ENCODE measurements at regions not wholly inside any gene's neighbourhood (a gene's known extent, or its start where the extent isn't known, plus 50 kb on each side); places are given as distances from the start of the nearest gene placed in this dataset.

DNA sequence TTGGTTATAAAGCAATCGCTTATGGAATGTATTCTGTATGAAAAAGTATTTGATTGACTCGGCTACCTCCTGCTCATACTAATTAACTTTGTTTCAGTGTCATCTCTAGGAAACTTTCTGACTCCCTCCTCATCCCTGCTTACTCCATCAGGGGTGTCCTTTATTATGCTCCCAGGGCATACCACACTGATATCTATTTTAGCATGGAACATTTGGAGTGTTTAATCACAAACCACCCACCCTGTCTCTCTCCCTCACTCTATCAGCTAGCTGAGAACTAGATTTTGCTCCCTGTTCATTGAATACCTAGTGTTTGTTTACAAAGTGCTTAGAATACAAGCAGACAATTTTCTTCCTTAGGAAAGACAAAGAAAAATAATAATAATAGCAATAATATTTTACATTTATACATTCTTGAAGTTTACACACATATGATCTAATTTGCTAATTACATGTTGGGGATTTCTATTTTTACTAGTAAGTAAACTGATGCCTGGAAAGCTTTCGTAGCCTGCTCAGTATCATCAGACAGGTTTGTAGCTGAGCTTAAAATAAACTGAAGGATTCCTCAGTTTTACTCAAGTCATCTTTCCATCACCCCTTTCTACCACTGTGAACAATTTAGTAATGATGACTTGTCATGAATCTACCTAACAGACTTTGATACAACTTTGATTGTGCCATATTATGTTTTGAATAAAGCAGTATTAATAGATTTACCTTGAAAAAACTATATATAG is 811.4 kb upstream of the HS3ST1 start:
- Histone ChIP-seq H3K4me1 (no peaks in the 10 kb centered on the region), H3K4me3 (no peak overlapping the region), H3K27me3 (no peaks in the 10 kb centered on the region), H3K27ac (no peak overlapping the region), H3K9me3 (no peaks in the 10 kb centered on the region), H3K36me3 (no peaks in the 10 kb centered on the region)
- TF ChIP-seq POLR2A (IDR thresholded peaks at IDR 0.05): no peak
- TF ChIP-seq, protein P1, sequence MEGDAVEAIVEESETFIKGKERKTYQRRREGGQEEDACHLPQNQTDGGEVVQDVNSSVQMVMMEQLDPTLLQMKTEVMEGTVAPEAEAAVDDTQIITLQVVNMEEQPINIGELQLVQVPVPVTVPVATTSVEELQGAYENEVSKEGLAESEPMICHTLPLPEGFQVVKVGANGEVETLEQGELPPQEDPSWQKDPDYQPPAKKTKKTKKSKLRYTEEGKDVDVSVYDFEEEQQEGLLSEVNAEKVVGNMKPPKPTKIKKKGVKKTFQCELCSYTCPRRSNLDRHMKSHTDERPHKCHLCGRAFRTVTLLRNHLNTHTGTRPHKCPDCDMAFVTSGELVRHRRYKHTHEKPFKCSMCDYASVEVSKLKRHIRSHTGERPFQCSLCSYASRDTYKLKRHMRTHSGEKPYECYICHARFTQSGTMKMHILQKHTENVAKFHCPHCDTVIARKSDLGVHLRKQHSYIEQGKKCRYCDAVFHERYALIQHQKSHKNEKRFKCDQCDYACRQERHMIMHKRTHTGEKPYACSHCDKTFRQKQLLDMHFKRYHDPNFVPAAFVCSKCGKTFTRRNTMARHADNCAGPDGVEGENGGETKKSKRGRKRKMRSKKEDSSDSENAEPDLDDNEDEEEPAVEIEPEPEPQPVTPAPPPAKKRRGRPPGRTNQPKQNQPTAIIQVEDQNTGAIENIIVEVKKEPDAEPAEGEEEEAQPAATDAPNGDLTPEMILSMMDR (IDR thresholded peaks at IDR 0.05): no peak
- no peak for TF ChIP-seq EP300 (IDR thresholded peaks at IDR 0.05)
- WGBS, 2 donors: 67 to 91% methylated on average over 3 of the region's 3 CpGs
- no peak for DNase-seq (ENCODE audit: low spot score in 2 of 2)

DNA sequence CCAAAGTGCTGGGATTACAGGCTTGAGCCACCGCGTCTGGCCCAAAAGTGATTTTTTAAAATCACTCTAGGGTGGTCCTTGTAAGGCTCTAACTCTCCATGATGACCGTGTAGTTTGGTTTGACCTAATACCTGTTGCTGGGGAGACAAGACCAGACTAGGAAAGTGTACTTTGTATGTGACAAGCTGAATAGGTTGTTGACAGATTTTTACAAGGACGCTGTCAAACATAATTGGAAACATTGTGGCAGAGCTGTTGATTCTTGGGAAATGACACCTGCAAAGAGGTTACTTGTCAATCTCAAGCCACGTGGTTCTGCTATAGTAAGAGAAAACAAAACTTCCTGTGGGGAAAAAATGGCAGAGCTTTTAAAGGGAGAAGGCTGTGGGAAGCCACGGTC is 802.4 kb upstream of the HS3ST1 start:
- WGBS, 2 donors: 53 to 62% methylated on average over 6 of the region's 6 CpGs
- TF ChIP-seq, protein P1 (IDR thresholded peaks at IDR 0.05): no peak
- TF ChIP-seq EP300 (IDR thresholded peaks at IDR 0.05) (no peak), POLR2A (IDR thresholded peaks at IDR 0.05) (no peak)
- H3K4me3 ChIP-seq: no peak overlapping the region

DNA sequence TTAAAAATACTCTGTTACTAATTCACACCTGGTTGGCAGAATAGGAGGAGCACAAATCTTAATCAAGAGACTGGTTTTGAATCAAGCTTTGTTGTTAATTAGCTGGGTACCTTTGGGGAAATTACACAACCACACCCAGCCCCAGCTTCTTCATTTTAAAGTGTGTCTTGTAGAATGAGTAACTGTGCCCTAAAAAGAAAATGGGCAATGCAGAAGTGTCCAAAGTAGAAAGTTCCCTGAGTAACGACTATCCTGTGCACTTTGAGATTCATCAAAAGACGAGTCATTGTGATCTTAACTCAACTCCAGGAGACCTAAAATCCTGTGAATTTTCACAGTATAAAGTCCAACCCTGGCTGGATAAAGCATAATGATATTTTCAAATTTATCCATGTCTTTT is 792.3 kb upstream of the HS3ST1 start:
- no peaks in the 10 kb centered on the region for H3K4me1 ChIP-seq
- H3K27me3 ChIP-seq: no peaks in the 10 kb centered on the region
- no peak for DNase-seq (ENCODE audit: low spot score in 2 of 2)
- H3K36me3 ChIP-seq: no peaks in the 10 kb centered on the region
- TF ChIP-seq EP300 (IDR thresholded peaks at IDR 0.05): no peak
- TF ChIP-seq POLR2A (IDR thresholded peaks at IDR 0.05): no peak
- TF ChIP-seq, protein P1 (IDR thresholded peaks at IDR 0.05): no peak
- H3K9me3 ChIP-seq: no peaks in the 10 kb centered on the region
- no peak overlapping the region for H3K27ac ChIP-seq
- H3K4me3 ChIP-seq: no peak overlapping the region
- WGBS, 2 donors: 68 to 85% methylated on average over 2 of the region's 2 CpGs

More for the DNA sequence above, 802.4 kb upstream of the HS3ST1 start:
- Histone ChIP-seq H3K27ac (no peak overlapping the region), H3K27me3 (no peaks in the 10 kb centered on the region), H3K36me3 (no peaks in the 10 kb centered on the region), H3K9me3 (no peaks in the 10 kb centered on the region), H3K4me1 (no peaks in the 10 kb centered on the region)
- no peak for DNase-seq (ENCODE audit: low spot score in 2 of 2)

DNA sequence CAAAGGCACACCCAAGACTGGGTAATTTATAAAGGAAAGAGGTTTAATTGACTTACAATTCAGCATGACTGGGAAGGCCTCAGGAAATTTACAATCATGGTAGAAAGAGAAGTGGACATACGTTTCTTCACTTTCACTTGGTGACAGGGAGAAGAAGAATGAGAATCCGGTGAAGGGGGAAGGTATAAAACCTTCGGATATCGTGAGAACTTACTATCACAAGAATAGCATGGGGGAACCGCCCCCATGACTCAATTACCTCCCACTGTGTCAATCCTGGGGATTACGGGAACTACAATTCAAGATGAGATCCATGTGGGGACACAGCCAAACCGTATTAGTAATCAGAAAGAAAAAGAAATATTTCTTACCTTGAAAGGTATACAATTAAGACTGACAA is 782.9 kb upstream of the HS3ST1 start:
- Histone ChIP-seq H3K36me3 (no peaks in the 10 kb centered on the region), H3K4me1 (no peaks in the 10 kb centered on the region), H3K9me3 (no peaks in the 10 kb centered on the region), H3K27ac (no peak overlapping the region), H3K27me3 (no peaks in the 10 kb centered on the region), H3K4me3 (no peak overlapping the region)
- no peak for TF ChIP-seq POLR2A (IDR thresholded peaks at IDR 0.05)
- TF ChIP-seq, protein P1 (IDR thresholded peaks at IDR 0.05): no peak
- no peak for TF ChIP-seq EP300 (IDR thresholded peaks at IDR 0.05)
- DNase-seq (ENCODE audit: low spot score in 2 of 2): no peak
- WGBS, 2 donors: 71 to 76% methylated on average over 7 of the region's 7 CpGs

DNA sequence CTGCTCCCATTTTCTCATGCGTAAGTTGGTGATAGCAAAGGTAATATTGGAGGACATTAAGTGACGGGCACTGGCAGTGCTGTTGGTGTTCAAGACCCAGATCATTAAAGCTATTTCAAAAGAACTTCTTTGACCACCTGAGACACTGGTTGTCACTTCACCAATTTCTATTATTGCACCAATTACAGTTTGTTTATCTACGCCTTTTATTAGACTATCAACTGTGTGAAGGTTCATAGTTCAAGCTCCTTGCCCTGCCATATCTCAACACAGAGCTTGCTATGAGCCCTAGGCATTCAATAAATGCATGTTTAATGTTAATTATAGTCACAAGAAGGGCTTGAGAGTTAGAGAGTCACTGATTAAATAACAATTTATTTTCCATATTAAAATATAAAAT is 778.7 kb upstream of the HS3ST1 start:
- Histone ChIP-seq H3K9me3 (no peaks in the 10 kb centered on the region), H3K4me3 (no peak overlapping the region), H3K27ac (no peak overlapping the region), H3K27me3 (no peaks in the 10 kb centered on the region), H3K36me3 (no peaks in the 10 kb centered on the region), H3K4me1 (no peaks in the 10 kb centered on the region)
- DNase-seq (ENCODE audit: low spot score in 2 of 2): no peak
- no peak for TF ChIP-seq EP300 (IDR thresholded peaks at IDR 0.05)
- TF ChIP-seq, protein P1 (IDR thresholded peaks at IDR 0.05): no peak
- no peak for TF ChIP-seq POLR2A (IDR thresholded peaks at IDR 0.05)
- 86 to 92% methylated on average over 3 of the region's 3 CpGs for WGBS, 2 donors

Measured in tibial nerve (tissue), 4 donors.